B cell (primary cell): ENCODE measurements at regions not wholly inside any gene's neighbourhood (a gene's known extent, or its start where the extent isn't known, plus 50 kb on each side); places are given as distances from the start of the nearest gene placed in this dataset.

Experiments
- ATAC-seq: fragments of 200-7000 bp; cut with Tn5 transposase; one replicate; pipeline ENCODE4 v1.10.0; 2021; ENCODE audit warnings: low read depth, mild to moderate bottlenecking, moderate number of reproducible peaks, moderate library complexity
- CTCF ChIA-PET: fragments of 350-600 bp; sonication (Branson Sonifier 250); formaldehyde crosslinking; loops from one replicate; lab custom pipeline; 2021; ENCODE audit warnings: antibody characterized with exemption, inconsistent platforms; lab: Charles Lee
- POLR2A ChIA-PET: fragments of 350-600 bp; sonication (Branson Sonifier 250); formaldehyde crosslinking; loops from one replicate; lab custom pipeline; 2021; ENCODE audit warnings: antibody characterized with exemption; lab: Charles Lee
- DNase-seq: peaks from one replicate; pipeline ENCODE4 v3.0.0; 2013
- H2AFZ ChIP-seq: 2 replicates; pipeline ENCODE4 v1.6.1; 2012; ENCODE audit warnings: mild to moderate bottlenecking, low read depth, low read length; ENCODE audit not compliant: insufficient read depth, poor library complexity, severe bottlenecking
- H3K27ac ChIP-seq, 2 donors: 1 replicate in 1 of 2; 2 replicates in 1 of 2; pipeline ENCODE4 v1.5.1; 2012 to 2013; ENCODE audit warnings: low read length in 2 of 2, mild to moderate bottlenecking in 2 of 2, moderate library complexity in 1 of 2
- H3K27me3 ChIP-seq, 4 experiments: fragments of 200-600 bp in 1 of 4; sonication (generic) in 1 of 4; replicated peaks in 1 of 4; 1 replicate in 2 of 4; 2 replicates in 2 of 4; pipeline versions ENCODE4 v1.6.1 to v1.7.0; 2013 to 2016; ENCODE audit warnings: low read length in 3 of 4, mild to moderate bottlenecking in 2 of 4, mixed read lengths in 1 of 4, moderate library complexity in 1 of 4; ENCODE audit not compliant: insufficient read depth in 4 of 4, control insufficient read depth in 3 of 4; ENCODE audit errors: control extremely low read depth in 1 of 4
- H3K36me3 ChIP-seq, 2 experiments: replicated peaks in 1 of 2; 1 replicate in 1 of 2; 2 replicates in 1 of 2; pipeline versions ENCODE4 v1.6.1 to v1.7.1; 2013; ENCODE audit warnings: low read length in 1 of 2; ENCODE audit not compliant: insufficient read depth in 2 of 2, control insufficient read depth in 1 of 2; ENCODE audit errors: control extremely low read depth in 1 of 2, extremely low read depth in 1 of 2
- H3K4me1 ChIP-seq, 2 donors: fragments of 200-600 bp in 1 of 2; sonication (generic) in 1 of 2; 1 replicate in 1 of 2; 2 replicates in 1 of 2; pipeline versions ENCODE4 v1.5.1 to v1.6.1; 2013 to 2017; ENCODE audit warnings: low read length in 2 of 2; ENCODE audit not compliant: control insufficient read depth in 2 of 2, insufficient read depth in 2 of 2
- H3K4me2 ChIP-seq: replicated peaks from 2 replicates; pipeline ENCODE3; 2012; ENCODE audit warnings: mild to moderate bottlenecking, low read depth, low read length; ENCODE audit not compliant: poor library complexity, severe bottlenecking
- H3K4me3 ChIP-seq, 5 experiments: fragments of 200-600 bp in 1 of 5; sonication (generic) in 1 of 5; 1 replicate in 3 of 5; 2 replicates in 2 of 5; pipeline versions ENCODE4 v1.5.1 to v1.7.0; 2011 to 2016; ENCODE audit warnings: low read length in 4 of 5, mild to moderate bottlenecking in 4 of 5, low read depth in 2 of 5, control low read depth in 1 of 5, moderate library complexity in 1 of 5; ENCODE audit not compliant: insufficient read depth in 1 of 5; ENCODE audit errors: control extremely low read depth in 1 of 5, extremely low read depth in 1 of 5
- H3K79me2 ChIP-seq: fragments of 200-600 bp; sonication (generic); one replicate; pipeline ENCODE4 v1.6.0; 2016; ENCODE audit warnings: low read length; ENCODE audit not compliant: control insufficient read depth, insufficient read depth
- H3K9ac ChIP-seq: fragments of 200-600 bp; sonication (generic); 2 replicates; pipeline ENCODE4 v1.6.1; 2017; ENCODE audit warnings: mild to moderate bottlenecking, low read length, moderate library complexity
- H3K9me3 ChIP-seq, 3 donors: one replicate each; pipeline versions ENCODE4 v1.6.1 to v1.7.1; 2013; ENCODE audit warnings: low read length in 2 of 3; ENCODE audit not compliant: control insufficient read depth in 2 of 3, insufficient read depth in 1 of 3; ENCODE audit errors: control extremely low read depth in 1 of 3
- H4K20me1 ChIP-seq: 2 replicates; pipeline ENCODE4 v1.6.0; 2012; ENCODE audit warnings: mild to moderate bottlenecking, low read length; ENCODE audit not compliant: insufficient read depth, control insufficient read depth, poor library complexity, severe bottlenecking
- H3K27ac Mint-ChIP-seq: one replicate; pipeline ENCODE4 v1.8.0; 2021; ENCODE audit warnings: mixed read lengths
- H3K27me3 Mint-ChIP-seq: one replicate; pipeline ENCODE4 v1.8.0; 2021; ENCODE audit warnings: mixed read lengths
- H3K4me1 Mint-ChIP-seq: one replicate; pipeline ENCODE4 v1.8.0; 2021; ENCODE audit warnings: mixed read lengths
- H3K4me3 Mint-ChIP-seq: one replicate; pipeline ENCODE4 v1.8.0; 2021; ENCODE audit warnings: mixed read lengths
- H3K9me3 Mint-ChIP-seq: one replicate; pipeline ENCODE4 v1.8.0; 2022; ENCODE audit warnings: mixed read lengths; ENCODE audit not compliant: insufficient read depth
- EZH2 ChIP-seq: IDR thresholded peaks from 2 replicates; pipeline ENCODE4 v1.6.1; 2012; ENCODE audit warnings: borderline replicate concordance, low read depth, mild to moderate bottlenecking, moderate library complexity, low read length; ENCODE audit not compliant: insufficient read depth, poor library complexity, severe bottlenecking
- WGBS: methylation state at CpG from one replicate; pipeline ENCODE4 v1.1.5; 2013; ENCODE audit warnings: missing lambda C conversion rate; ENCODE audit not compliant: insufficient coverage; 5-methylcytosine and 5-hydroxymethylcytosine counted together
- intact Hi-C: fragments of 100-400 bp; cut with micrococcal nuclease; formaldehyde crosslinking; loops from one replicate; pipeline ENCODE4 v1.10.0; 2022
- TF ChIP-seq, protein P1 (sequence below): fragments of 200-600 bp; IDR thresholded peaks from one replicate; pipeline ENCODE4 v1.8.0; 2022; ENCODE audit warnings: antibody characterized with exemption, mild to moderate bottlenecking

DNA sequence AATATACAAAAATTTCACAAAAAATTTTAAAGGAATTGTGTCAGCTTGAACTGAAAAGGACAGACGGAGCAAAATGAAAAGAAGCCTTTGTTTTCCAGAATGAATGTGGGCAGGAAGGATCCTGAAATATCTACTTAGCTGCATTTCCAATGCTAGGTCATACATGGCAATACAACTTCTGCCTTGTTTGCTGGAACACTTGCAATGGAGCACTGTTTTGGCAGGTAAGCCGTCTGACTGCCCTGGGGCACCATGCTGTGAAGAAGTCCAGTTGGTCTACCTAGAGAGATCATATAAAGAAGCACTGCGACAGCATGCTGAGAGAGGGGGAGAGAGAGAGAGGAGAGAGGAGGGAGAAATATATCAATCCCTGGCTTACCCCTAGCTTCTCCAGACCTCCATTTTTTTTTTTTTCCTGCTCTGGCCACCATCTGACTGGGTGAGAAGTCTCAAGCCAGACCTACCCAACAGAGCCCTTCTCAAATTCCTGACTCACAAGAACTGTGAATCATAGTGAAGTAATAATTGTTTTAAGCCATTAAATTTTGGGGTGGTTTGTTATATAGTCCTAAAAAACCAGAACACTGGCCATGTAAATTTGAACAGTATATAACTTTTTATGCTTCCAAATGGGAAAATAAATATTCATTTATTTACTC, 97.1 kb upstream of the PRICKLE1 start:
- H3K4me1 ChIP-seq = no peaks in the 10 kb centered on the region
- no peaks in the 10 kb centered on the region for H3K79me2 ChIP-seq
- H3K4me1 Mint-ChIP-seq = no peaks in the 10 kb centered on the region
- no peaks in the 10 kb centered on the region for H3K27me3 ChIP-seq
- ChIA-PET POLR2A (no interaction called here), CTCF (no interaction called here)
- TF ChIP-seq EZH2 = no peak
- TF ChIP-seq, protein P1, sequence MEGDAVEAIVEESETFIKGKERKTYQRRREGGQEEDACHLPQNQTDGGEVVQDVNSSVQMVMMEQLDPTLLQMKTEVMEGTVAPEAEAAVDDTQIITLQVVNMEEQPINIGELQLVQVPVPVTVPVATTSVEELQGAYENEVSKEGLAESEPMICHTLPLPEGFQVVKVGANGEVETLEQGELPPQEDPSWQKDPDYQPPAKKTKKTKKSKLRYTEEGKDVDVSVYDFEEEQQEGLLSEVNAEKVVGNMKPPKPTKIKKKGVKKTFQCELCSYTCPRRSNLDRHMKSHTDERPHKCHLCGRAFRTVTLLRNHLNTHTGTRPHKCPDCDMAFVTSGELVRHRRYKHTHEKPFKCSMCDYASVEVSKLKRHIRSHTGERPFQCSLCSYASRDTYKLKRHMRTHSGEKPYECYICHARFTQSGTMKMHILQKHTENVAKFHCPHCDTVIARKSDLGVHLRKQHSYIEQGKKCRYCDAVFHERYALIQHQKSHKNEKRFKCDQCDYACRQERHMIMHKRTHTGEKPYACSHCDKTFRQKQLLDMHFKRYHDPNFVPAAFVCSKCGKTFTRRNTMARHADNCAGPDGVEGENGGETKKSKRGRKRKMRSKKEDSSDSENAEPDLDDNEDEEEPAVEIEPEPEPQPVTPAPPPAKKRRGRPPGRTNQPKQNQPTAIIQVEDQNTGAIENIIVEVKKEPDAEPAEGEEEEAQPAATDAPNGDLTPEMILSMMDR = no peak
- H3K9me3 Mint-ChIP-seq = peaks cover 5% of the 10 kb centered on the region
- no peak overlapping the region for H3K4me3 Mint-ChIP-seq
- 100% methylated on average over 2 of the region's 3 CpGs for WGBS
- H3K9me3 ChIP-seq = no peaks in the 10 kb centered on the region
- no peak overlapping the region for H3K27ac ChIP-seq
- intact Hi-C loops = no loop called here
- no peak overlapping the region for H3K4me2 ChIP-seq
- no peak overlapping the region for H2AFZ ChIP-seq
- DNase-seq (no peak), ATAC-seq (no peak)
- no peak overlapping the region for H3K9ac ChIP-seq
- H3K36me3 ChIP-seq = no peaks in the 10 kb centered on the region
- no peak overlapping the region for H3K4me3 ChIP-seq
- peaks cover 6% of the 10 kb centered on the region for H3K27me3 Mint-ChIP-seq
- H3K27ac Mint-ChIP-seq = no peak overlapping the region
- no peaks in the 10 kb centered on the region for H4K20me1 ChIP-seq

DNA sequence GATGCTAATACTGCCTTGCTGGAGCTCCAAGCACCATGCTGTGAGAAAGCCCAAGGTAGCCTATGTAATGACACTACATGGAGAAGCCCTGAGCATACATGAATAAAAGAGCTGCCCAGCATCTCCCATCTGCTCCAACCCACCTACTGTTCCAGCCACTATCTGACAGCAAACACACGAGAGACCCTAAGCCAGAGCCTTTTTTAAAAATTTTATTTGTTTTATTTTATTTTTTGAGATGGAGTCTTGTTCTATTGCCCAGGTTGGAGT, 95.2 kb upstream of the PRICKLE1 start:
- no peak for ATAC-seq

More for the DNA sequence above, 95.2 kb upstream of the PRICKLE1 start:
- no peak overlapping the region for H3K27ac Mint-ChIP-seq
- TF ChIP-seq, protein P1 = no peak
- TF ChIP-seq EZH2 = no peak
- Histone ChIP-seq H3K9me3 (peaks cover 0 to 2% (median 0%) of the 10 kb centered on the region in 3 donors), H3K4me2 (no peak overlapping the region), H3K27me3 (no peaks in the 10 kb centered on the region), H3K4me1 (no peaks in the 10 kb centered on the region), H2AFZ (no peak overlapping the region), H3K36me3 (no peaks in the 10 kb centered on the region), H4K20me1 (no peaks in the 10 kb centered on the region), H3K4me3 (no peak overlapping the region), H3K9ac (no peak overlapping the region), H3K27ac (no peak overlapping the region), H3K79me2 (no peaks in the 10 kb centered on the region)
- H3K4me1 Mint-ChIP-seq = no peaks in the 10 kb centered on the region
- WGBS = no CpG with 5 or more reads among the region's 1 CpG
- POLR2A ChIA-PET = no interaction called here
- peaks cover 5% of the 10 kb centered on the region for H3K9me3 Mint-ChIP-seq
- peaks cover 6% of the 10 kb centered on the region for H3K27me3 Mint-ChIP-seq
- no peak for DNase-seq
- CTCF ChIA-PET = no interaction called here
- no peak overlapping the region for H3K4me3 Mint-ChIP-seq
- intact Hi-C loops = no loop called here
